ENCODE measurements at regions not wholly inside any gene's neighbourhood (a gene's known extent, or its start where the extent isn't known, plus 50 kb on each side); places are given as distances from the start of the nearest gene placed in this dataset.

DNA sequence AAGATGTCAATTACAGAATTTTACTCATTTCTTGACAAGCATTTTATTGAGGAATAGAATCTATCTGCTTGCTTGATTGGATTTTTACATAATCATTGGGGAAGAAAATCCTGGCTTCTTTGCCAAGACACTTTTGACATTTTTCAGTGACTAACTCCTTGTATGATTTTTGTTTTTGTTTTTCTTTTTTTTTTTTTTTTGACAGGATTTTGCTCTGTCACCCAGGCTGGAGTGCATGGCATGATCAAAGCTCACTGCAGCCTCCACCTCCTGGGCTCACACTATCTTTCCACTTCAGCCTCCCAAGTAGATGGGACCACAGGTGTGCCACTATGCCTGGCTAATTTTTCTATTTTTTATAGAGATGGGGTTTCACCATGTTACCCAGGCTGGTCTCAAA is 672.3 kb upstream of the RGMB start:
- TF ChIP-seq CTCF (IDR thresholded peaks at IDR 0.05 in 4 of 5, conservative IDR thresholded peaks at IDR 0.05 in 1 of 5), result no peak
- no peak for TF ChIP-seq POLR2A (IDR thresholded peaks at IDR 0.05)

Measured in gastrocnemius medialis (tissue), 4 donors.